K562 (cell line): ENCODE measurements at regions not wholly inside any gene's neighbourhood (a gene's known extent, or its start where the extent isn't known, plus 50 kb on each side); places are given as distances from the start of the nearest gene placed in this dataset.

ENCODE experiments used
- ATAC-seq: fragments of 200-7000 bp; cut with Tn5 transposase; 3 replicates; pipeline ENCODE4 v1.9.1; 2020; ENCODE audit warnings: moderate library complexity
- BruUV-seq: library from RNA; stranded (reverse); fragments of 400-500 nt; replicated peaks from 2 replicates; lab custom pipeline; 2021; lab: Mats Ljungman, UMichigan
- CTCF ChIA-PET: fragments of 300-600 bp; formaldehyde crosslinking; extraction: SDS; loops from one replicate; lab custom pipeline; 2021; ENCODE audit warnings: low intra/inter-chr PET ratio; lab: Yijun Ruan, JAX
- POLR2A ChIA-PET: fragments of 300-600, 350-650 bp; sonication (Branson Sonifier 250); formaldehyde crosslinking; extraction: SDS; loops from one replicate; lab custom pipeline; 2021; ENCODE audit warnings: antibody characterized with exemption, inconsistent platforms; lab: Yijun Ruan, JAX
- DNase-seq, 4 experiments: peaks; one replicate each; pipeline versions ENCODE4 v3.0.0 to v3.0.0-alpha.2; 2011 to 2018; ENCODE audit warnings: low spot score in 3 of 4, mixed read lengths in 3 of 4; ENCODE audit errors: extremely low read depth in 1 of 4
- FAIRE-seq: peaks from 2 replicates; lab custom pipeline; 2011; peaks lifted over from hg19 to GRCh38; lab: Jason Lieb, UNC
- H2AFZ ChIP-seq: 2 replicates; pipeline ENCODE4 v1.6.0; 2011; ENCODE audit warnings: low read depth, low read length, control low read depth, inconsistent platforms
- H3K27ac ChIP-seq: fragments of 200-600 bp; 3 replicates; pipeline ENCODE4 v1.8.0; 2011; ENCODE audit warnings: low read depth, mild to moderate bottlenecking, control low read depth, inconsistent platforms, low read length, moderate library complexity, mixed read lengths; ENCODE audit errors: extremely low read depth
- H3K27me3 ChIP-seq, 2 experiments: fragments of 300-600 bp in 1 of 2; 2 replicates in 1 of 2; 3 replicates in 1 of 2; pipeline versions ENCODE4 v1.6.0 to v1.8.0; 2011; ENCODE audit warnings: inconsistent platforms in 2 of 2, low read length in 2 of 2, mild to moderate bottlenecking in 1 of 2, mixed read lengths in 1 of 2, moderate library complexity in 1 of 2; ENCODE audit not compliant: control insufficient read depth in 2 of 2, insufficient read depth in 2 of 2
- H3K36me3 ChIP-seq: fragments of 300-600 bp; 3 replicates; pipeline ENCODE4 v1.8.0; 2011; ENCODE audit warnings: mild to moderate bottlenecking, low read length, inconsistent platforms; ENCODE audit not compliant: control insufficient read depth, insufficient read depth
- H3K4me1 ChIP-seq, 2 experiments: fragments of 200-600 bp in 1 of 2; replicated peaks in 1 of 2; 2 replicates in 1 of 2; 3 replicates in 1 of 2; pipeline versions ENCODE4 v1.5.1 to v1.8.0; 2011; ENCODE audit warnings: inconsistent platforms in 2 of 2, low read length in 2 of 2, mild to moderate bottlenecking in 1 of 2, mixed read lengths in 1 of 2, moderate library complexity in 1 of 2; ENCODE audit not compliant: control insufficient read depth in 2 of 2, insufficient read depth in 2 of 2
- H3K4me2 ChIP-seq: 2 replicates; pipeline ENCODE4 v1.6.1; 2011; ENCODE audit warnings: low read length, control low read depth, inconsistent platforms, mixed read lengths; ENCODE audit not compliant: insufficient read depth
- H3K4me3 ChIP-seq: fragments of 200-600 bp; sonication (generic), shearing (Covaris generic); 2 replicates; pipeline ENCODE4 v1.5.1; 2016; ENCODE audit warnings: control low read depth, inconsistent platforms
- H3K79me2 ChIP-seq: fragments of 200-600 bp; 3 replicates; pipeline ENCODE4 v1.8.0; 2011; ENCODE audit warnings: low read length, inconsistent platforms; ENCODE audit not compliant: control insufficient read depth, insufficient read depth
- H3K9ac ChIP-seq, 2 experiments: 2 replicates each; pipeline versions ENCODE4 v1.6.0 to v1.6.1; 2011; ENCODE audit warnings: low read depth in 2 of 2, low read length in 2 of 2, control low read depth in 1 of 2, inconsistent platforms in 1 of 2, mild to moderate bottlenecking in 1 of 2, mixed read lengths in 1 of 2; ENCODE audit not compliant: insufficient read depth in 1 of 2
- H3K9me1 ChIP-seq: one replicate; pipeline ENCODE4 v1.6.0; 2011; ENCODE audit warnings: inconsistent platforms, mild to moderate bottlenecking, low read length, moderate library complexity; ENCODE audit not compliant: control insufficient read depth, insufficient read depth
- H3K9me3 ChIP-seq: replicated peaks from 2 replicates; pipeline ENCODE4 v1.5.1; 2011; ENCODE audit warnings: low read depth, low read length, inconsistent platforms; ENCODE audit not compliant: control insufficient read depth, insufficient read depth
- H4K20me1 ChIP-seq: replicated peaks from 2 replicates; pipeline ENCODE4 v1.6.1; 2011; ENCODE audit warnings: low read length, inconsistent platforms, mixed read lengths; ENCODE audit not compliant: control insufficient read depth, insufficient read depth
- ESRRA ChIP-seq: fragments of 450-650 bp; IDR thresholded peaks from 2 replicates; pipeline ENCODE4 v1.6.1; 2014; ENCODE audit warnings: low read depth, mild to moderate bottlenecking, moderate library complexity, borderline replicate concordance
- HDAC3 ChIP-seq: fragments of 450-650 bp; IDR thresholded peaks from 2 replicates; pipeline ENCODE4 v1.6.1; 2018; ENCODE audit warnings: borderline replicate concordance, mild to moderate bottlenecking, moderate library complexity; ENCODE audit not compliant: partially characterized antibody
- IFI16 ChIP-seq: fragments of 250-450 bp; sonication (Bioruptor Pico); IDR thresholded peaks from 2 replicates; pipeline ENCODE4 v2.1.2; 2022; ENCODE audit warnings: mild to moderate bottlenecking, inconsistent platforms
- MECOM ChIP-seq: fragments of 250-450 bp; sonication (Bioruptor Pico); IDR thresholded peaks from 2 replicates; pipeline ENCODE4 v1.8.0; 2022; ENCODE audit warnings: inconsistent platforms
- PBX2 ChIP-seq, 2 experiments: IDR thresholded peaks in 1 of 2; conservative IDR thresholded peaks in 1 of 2; 2 replicates each; pipeline ENCODE4 v1.6.1; 2016; ENCODE audit warnings: low read depth in 2 of 2, mild to moderate bottlenecking in 1 of 2, missing compliant biosample characterization in 1 of 2, missing genetic modification characterization in 1 of 2, moderate library complexity in 1 of 2
- TEAD1 ChIP-seq, 2 experiments: fragments of 450-650 bp in 1 of 2; sonication (generic) in 1 of 2; formaldehyde crosslinking; IDR thresholded peaks; 2 replicates each; pipeline versions ENCODE4 v1.4.0 to v1.8.0; 2020 to 2022; ENCODE audit warnings: mild to moderate bottlenecking in 2 of 2, missing genetic modification reagents in 1 of 2
- THAP7 ChIP-seq: fragments of 250-450 bp; sonication (Bioruptor Pico); IDR thresholded peaks from 2 replicates; pipeline ENCODE4 v1.5.0; 2021
- ZC3H4 ChIP-seq: sonication (generic); formaldehyde crosslinking; IDR thresholded peaks from 2 replicates; pipeline ENCODE4 v1.9.0; 2021; ENCODE audit warnings: missing genetic modification reagents, borderline replicate concordance
- ZNF12 ChIP-seq: sonication (generic); formaldehyde crosslinking; IDR thresholded peaks from 2 replicates; pipeline ENCODE4 v1.4.0; 2020; ENCODE audit warnings: mild to moderate bottlenecking, missing genetic modification reagents
- WGBS: fragments of 100-300 bp; shearing (Covaris generic); methylation state at CpG from one replicate; pipeline ENCODE4 v1.1.6; 2016; ENCODE audit warnings: low coverage, mixed read lengths; ENCODE audit not compliant: insufficient coverage; ENCODE audit errors: missing lambda C conversion rate; 5-methylcytosine and 5-hydroxymethylcytosine counted together
- in situ Hi-C: fragments of 300-500 bp; cut with MboI; formaldehyde crosslinking; loops from 4 replicates; pipeline ENCODE4 v1.15.0; 2018; ENCODE audit warnings: inconsistent platforms, mixed read lengths
- intact Hi-C: fragments of 100-400 bp; cut with micrococcal nuclease; formaldehyde crosslinking; loops from 2 replicates; pipeline ENCODE4 v1.14.2; 2022
- TF ChIP-seq, protein P1 (sequence below): fragments of 450-650 bp; formaldehyde crosslinking; conservative IDR thresholded peaks from 2 replicates; pipeline ENCODE4 v1.4.0; 2022; ENCODE audit warnings: mild to moderate bottlenecking, missing genetic modification characterization

DNA sequence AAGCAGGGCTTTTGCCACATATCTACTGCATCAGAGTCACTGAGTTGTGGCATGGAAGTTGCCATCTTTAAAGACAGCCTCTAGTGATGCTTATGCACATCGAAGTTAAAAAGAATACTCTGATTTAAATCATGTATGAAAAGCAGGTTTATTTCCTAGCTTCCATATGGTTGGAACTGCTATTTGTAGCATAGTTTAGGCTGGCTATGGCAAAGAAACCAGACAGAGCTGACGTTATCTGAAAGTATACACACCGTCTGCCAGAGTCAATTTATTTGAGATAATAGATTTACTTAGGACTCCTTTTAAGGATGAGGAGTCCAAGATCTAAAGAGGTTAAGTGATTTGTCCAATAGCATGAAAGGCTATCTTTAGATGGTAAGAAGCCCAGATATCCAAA lies 536.9 kb upstream of the ADGRL4 start:
- WGBS, result 0% methylated on average over 3 of the region's 3 CpGs
- in situ Hi-C loops, result no loop called here
- no peak for ATAC-seq
- no peaks in the 10 kb centered on the region for H3K4me1 ChIP-seq
- no peak for FAIRE-seq
- no peak overlapping the region for H3K27ac ChIP-seq
- BruUV-seq, result no TSS peak
- ChIA-PET POLR2A (no interaction called here), CTCF (no interaction called here)
- no peak overlapping the region for H2AFZ ChIP-seq
- no peak for DNase-seq
- TF ChIP-seq IFI16 (CRISPR knock-in tag) (no peak), TEAD1 (CRISPR knock-in tag; IDR thresholded peaks at IDR 0.05) (no peak), ZC3H4 (CRISPR knock-in tag) (no peak), MECOM (CRISPR knock-in tag) (no peak), THAP7 (no peak), ESRRA (no peak), PBX2 (CRISPR knock-in tag; IDR thresholded peaks at IDR 0.05; ENCODE audit: low read depth) (no peak), PBX2 (tag; conservative IDR thresholded peaks at IDR 0.05; ENCODE audit: low read depth) (no peak), ZNF12 (no peak), HDAC3 (no peak)
- TF ChIP-seq, protein P1, sequence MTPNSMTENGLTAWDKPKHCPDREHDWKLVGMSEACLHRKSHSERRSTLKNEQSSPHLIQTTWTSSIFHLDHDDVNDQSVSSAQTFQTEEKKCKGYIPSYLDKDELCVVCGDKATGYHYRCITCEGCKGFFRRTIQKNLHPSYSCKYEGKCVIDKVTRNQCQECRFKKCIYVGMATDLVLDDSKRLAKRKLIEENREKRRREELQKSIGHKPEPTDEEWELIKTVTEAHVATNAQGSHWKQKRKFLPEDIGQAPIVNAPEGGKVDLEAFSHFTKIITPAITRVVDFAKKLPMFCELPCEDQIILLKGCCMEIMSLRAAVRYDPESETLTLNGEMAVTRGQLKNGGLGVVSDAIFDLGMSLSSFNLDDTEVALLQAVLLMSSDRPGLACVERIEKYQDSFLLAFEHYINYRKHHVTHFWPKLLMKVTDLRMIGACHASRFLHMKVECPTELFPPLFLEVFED, result no peak
- no peaks in the 10 kb centered on the region for H3K27me3 ChIP-seq
- no peaks in the 10 kb centered on the region for H3K79me2 ChIP-seq
- H3K4me2 ChIP-seq, result no peak overlapping the region
- no peaks in the 10 kb centered on the region for H3K36me3 ChIP-seq
- intact Hi-C loops, result no loop called here
- H3K4me3 ChIP-seq, result no peak overlapping the region
- H3K9me1 ChIP-seq, result no peaks in the 10 kb centered on the region
- H4K20me1 ChIP-seq, result no peaks in the 10 kb centered on the region
- H3K9me3 ChIP-seq, result peaks cover 3% of the 10 kb centered on the region; the same call in 1 of the 2 replicates
- no peak overlapping the region for H3K9ac ChIP-seq
